GM12865 (cell line): ENCODE measurements at regions not wholly inside any gene's neighbourhood (a gene's known extent, or its start where the extent isn't known, plus 50 kb on each side); places are given as distances from the start of the nearest gene placed in this dataset.
"Not testable (repeated sequence)": the region's sequence is repeated elsewhere in the genome, so short reads cannot be mapped to it uniquely, and the experiment has no call there.

Experiments
- DNase-seq: peaks from one replicate; pipeline ENCODE4 v3.0.0; 2010; ENCODE audit warnings: low read depth
- H3K4me3 ChIP-seq: 2 replicates; pipeline ENCODE4 v1.5.1; 2011; ENCODE audit warnings: mild to moderate bottlenecking, low read depth, low read length, control low read depth
- TF ChIP-seq, protein P1 (sequence below): IDR thresholded peaks from 2 replicates; pipeline ENCODE4 v1.5.1; 2011; ENCODE audit warnings: low read length, control low read depth, low read depth, inconsistent platforms; ENCODE audit not compliant: insufficient read depth; ENCODE audit errors: missing control alignments

DNA sequence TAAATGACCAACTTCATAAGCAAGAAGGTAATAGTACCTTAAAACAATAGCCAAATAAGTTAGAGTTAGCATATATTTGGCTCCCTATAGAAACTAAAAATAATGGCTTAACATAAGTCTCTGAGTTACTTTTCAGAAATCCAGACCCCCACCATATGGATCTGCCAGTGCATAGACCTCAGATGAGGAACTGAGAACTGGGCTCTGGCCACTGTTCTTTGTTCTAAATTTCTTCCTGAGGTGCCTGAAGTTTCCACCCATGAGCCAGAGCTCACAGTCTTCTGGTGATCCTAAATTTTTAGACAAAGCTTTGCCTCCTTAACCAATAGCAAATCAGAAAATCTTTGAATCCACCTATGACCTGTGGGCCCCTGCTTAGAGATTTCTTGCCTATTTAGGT, 250.9 kb downstream of the YTHDC2 start:
- TF ChIP-seq, protein P1, sequence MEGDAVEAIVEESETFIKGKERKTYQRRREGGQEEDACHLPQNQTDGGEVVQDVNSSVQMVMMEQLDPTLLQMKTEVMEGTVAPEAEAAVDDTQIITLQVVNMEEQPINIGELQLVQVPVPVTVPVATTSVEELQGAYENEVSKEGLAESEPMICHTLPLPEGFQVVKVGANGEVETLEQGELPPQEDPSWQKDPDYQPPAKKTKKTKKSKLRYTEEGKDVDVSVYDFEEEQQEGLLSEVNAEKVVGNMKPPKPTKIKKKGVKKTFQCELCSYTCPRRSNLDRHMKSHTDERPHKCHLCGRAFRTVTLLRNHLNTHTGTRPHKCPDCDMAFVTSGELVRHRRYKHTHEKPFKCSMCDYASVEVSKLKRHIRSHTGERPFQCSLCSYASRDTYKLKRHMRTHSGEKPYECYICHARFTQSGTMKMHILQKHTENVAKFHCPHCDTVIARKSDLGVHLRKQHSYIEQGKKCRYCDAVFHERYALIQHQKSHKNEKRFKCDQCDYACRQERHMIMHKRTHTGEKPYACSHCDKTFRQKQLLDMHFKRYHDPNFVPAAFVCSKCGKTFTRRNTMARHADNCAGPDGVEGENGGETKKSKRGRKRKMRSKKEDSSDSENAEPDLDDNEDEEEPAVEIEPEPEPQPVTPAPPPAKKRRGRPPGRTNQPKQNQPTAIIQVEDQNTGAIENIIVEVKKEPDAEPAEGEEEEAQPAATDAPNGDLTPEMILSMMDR: no peak
- H3K4me3 ChIP-seq: no peak overlapping the region
- DNase-seq: no peak

DNA sequence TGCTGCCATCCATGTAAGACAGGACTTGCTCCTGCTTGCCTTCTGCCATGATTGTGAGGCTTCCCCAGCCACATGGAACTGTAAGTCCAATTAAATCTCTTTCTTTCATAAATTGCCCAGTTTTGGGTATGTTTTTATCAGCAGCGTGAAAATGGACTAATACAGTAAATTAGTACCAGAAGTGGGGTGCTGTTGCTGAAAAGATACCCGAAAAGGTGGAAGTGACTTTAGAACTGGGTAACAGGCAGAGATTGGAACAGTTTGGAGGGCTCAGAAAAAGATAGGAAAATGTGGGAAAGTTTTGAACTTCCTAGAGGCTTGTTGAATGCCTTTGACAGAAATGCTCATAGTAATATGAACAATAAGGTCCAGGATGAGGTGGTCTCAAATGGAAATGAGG, 253.3 kb downstream of the YTHDC2 start:
- not testable (repeated sequence) for DNase-seq, H3K4me3 ChIP-seq

DNA sequence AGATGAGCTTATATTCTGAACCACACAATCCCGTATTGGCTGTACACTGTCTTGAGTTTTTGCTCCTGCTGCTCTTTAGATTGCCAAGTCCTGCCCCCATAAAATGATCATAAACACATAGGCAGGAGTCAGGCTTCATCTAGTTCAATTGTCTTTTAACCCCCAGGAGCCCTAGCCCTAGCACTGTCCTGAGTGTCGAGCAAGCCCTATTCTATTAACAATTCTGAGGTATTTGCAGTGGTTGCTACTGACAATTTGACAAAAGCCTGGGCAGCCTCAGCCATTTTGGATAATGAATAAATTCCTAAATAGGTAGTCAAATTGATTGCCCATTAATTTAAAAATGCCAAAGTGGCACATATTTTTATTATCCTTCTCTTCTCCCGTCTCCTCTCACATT, 257.2 kb downstream of the YTHDC2 start:
- TF ChIP-seq, protein P1: no peak
- no peak overlapping the region for H3K4me3 ChIP-seq
- no peak for DNase-seq

DNA sequence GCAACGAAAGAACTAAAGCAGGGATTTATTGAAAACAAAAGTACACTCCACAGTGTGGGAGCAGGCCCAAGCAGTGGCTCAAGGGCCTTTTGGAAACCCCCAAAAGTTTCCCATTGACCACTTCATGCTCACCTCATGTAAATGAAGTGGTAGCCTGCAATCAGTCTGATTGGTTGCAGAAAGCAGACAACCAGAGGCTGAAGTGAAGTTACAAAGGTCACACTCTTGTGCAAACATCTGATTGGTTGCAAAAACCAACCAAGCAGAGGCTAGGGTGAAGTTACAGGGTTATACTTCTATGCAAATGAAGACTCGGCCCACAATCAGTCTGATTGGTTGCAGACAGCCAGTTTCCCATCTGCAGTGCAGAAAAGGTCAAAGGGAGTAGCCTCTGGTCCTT, 258.0 kb downstream of the YTHDC2 start:
- H3K4me3 ChIP-seq: no peak overlapping the region
- TF ChIP-seq, protein P1: no peak
- peak; percentile 57 for DNase-seq

DNA sequence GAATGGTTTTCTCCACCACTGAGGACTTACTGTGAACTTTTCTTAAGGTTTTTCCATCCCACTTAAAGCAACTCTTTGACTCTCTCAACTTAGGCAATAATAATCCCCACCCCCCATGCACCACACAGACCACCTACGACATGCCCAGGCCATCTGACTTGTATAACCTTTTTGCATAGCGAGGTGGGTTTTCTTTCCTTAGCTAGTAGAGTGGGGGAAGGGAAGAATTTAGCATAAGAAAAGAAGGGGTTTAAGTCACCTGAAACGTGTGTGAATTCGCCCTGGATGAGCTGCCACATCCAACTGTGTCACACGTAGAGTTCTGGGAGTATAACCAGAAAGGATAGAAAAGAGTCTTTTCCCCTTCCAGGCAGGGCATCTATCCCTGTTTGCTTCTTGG, 262.7 kb downstream of the YTHDC2 start:
- TF ChIP-seq, protein P1: no peak
- no peak for DNase-seq
- H3K4me3 ChIP-seq: no peak overlapping the region

DNA sequence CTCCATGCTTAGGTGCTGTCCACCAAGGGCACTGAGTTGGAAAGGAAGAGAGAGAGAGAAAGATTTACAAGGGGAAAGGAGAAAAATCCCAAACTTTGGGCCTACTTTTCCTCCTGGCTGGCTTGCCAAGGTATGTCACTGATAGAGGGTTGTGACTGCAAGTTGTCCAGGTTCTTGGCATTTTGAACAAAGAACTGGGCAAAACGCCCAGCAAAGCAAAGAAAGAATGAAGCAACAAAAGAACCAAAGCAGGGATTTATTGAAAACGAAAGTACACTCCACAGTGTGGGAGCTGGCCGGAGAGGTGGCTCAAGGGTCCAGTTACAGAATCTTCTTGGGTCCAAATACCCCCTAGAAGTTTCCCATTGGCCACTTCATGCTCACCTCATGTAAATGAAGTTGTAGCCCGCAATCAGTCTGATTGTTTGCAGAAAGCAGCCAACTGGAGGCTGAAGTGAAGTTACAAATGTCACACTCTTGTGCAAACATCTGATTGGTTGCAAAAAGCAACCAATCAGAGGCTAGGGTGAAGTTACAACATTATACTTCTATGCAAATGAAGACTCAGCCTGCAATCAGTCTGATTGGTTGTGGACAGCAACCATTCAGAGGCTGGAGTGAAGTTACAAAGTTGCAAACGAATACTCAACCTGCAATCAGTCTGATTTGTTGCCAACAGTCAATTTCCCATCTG, 263.5 kb downstream of the YTHDC2 start:
- TF ChIP-seq, protein P1: no peak
- no peak overlapping the region for H3K4me3 ChIP-seq
- no peak for DNase-seq

DNA sequence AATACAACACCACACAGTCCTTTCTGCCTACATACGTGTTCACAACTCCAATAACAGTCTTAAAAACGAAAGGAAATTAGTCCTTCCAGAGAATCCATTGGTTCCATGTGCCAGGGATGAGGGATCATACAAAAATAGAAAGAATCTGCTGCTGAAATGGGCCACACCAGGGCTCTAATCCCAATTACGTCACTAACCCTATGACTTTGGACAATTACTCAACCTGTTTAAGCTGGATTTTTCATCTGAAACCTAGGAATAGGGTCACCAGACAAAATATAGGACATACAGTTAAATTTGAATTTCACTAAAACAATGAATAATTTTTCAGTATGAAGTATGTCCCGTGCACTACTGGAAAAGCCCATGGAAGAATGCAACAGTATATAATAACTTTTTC, 264.7 kb downstream of the YTHDC2 start:
- no peak for DNase-seq
- TF ChIP-seq, protein P1: no peak

More for the DNA sequence above, 264.7 kb downstream of the YTHDC2 start:
- H3K4me3 ChIP-seq: no peak overlapping the region
